ENCODE measurements at regions not wholly inside any gene's neighbourhood (a gene's known extent, or its start where the extent isn't known, plus 50 kb on each side); places are given as distances from the start of the nearest gene placed in this dataset.
"Not testable (repeated sequence)": the region's sequence is repeated elsewhere in the genome, so short reads cannot be mapped to it uniquely, and the experiment has no call there.

DNA sequence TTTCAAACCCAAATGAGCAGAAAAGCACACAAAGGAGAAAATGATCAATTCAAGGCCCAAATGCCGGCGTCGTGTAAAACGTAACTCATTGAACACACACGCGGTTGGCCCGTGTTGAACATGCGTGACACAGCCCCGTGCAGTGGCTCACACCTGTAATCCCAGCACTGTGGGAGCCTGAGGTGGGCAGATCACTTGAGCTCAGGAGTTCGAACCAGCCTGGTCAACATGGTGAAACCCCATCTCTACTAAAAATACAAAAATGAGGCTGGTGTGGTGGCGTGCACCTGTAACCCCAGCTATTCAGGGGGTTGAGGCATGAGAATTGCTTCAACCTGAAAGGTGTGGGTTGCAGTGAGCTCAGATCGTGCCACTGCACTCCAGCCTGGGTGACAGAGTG is 156.7 kb upstream of the KLF6 start:
- DNase-seq = no peak

DNA sequence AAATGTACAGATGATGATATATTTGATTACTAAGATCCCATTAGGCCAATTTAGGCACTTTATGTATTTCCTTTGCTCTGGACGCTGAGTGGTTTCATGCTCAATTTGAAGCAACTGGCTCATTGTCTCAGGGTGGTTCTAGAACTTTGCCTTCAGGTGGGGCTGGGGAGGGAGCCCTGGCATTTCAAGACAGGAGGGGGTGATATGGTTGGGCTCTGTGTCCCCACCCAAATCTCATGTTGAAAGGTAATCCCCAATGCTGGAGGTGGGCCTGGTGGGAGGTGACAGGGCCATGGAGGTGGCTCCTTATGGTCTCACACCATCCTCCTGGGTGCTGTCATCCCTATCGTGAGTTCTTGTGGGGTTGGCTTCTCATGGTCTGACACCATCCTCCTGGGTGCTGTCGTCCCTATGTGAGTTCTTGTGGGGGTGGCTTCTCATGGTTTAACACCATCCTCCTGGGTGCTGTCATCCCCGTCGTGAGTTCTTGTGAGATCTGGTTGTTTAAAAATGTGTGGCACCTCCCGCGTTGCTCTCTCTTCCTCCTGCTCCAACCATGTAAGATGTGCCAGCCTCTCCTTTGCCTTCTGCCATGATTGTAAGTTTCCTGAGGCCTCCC is 151.5 kb upstream of the KLF6 start:
- no peak for DNase-seq

DNA sequence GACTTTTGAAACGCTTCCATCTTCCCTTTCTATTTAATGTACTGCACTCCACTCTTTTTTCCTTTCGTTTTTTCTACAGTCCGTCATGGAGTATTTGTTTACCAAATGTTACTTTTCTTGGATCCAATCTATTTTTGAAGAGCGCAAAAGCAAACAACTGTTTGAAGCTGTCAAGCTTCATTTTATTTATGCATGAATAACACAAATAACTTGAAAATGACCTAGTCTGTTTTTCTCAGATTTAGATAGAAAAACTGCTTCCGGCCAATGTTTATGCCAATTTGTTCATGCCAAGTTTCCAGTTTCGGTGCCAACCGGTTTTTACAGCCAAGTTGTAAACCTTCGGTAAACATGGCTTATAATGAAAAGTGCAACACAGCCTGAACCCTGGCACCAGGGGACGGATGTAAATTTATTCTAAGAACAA is 150.9 kb upstream of the KLF6 start:
- DNase-seq = peak; percentile 81

DNA sequence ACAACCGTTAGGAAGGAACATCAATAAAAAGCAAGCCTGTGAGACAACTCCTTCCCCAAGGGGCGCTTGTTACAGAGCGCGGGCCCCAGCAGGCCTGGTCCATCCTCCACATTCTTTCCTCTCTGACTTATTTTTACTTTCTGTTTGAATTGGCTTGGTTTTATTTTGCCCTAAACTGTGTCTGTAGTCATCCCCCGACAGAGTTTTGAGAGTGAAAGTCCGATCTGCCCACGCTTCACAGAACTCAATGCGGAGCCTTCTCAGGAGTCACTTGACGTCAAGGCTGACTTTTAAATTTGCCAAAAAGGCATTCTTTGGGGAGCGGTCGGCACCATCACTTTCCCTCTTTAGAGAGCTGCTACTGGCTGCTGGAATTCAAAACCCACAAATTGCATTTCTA is 150.1 kb upstream of the KLF6 start:
- no peak for DNase-seq

DNA sequence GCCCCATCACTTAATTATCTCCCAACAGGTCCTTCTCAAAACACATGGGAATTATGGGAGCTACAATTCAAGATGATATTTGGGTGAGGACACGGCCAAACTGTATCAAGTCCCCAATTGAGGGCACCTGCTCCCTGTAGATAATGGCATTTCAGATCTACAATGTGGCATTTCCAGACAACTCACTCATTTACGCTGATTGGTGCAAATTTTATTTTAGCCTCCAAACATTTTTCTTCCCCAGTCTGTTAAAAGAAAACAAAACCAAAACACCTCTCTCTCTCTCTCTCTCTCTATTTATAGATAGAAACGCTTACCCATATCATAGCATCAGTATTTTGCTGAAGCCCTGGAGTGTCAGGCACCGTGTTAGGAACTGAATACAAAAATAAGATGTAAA is 148.7 kb upstream of the KLF6 start:
- DNase-seq = no peak

DNA sequence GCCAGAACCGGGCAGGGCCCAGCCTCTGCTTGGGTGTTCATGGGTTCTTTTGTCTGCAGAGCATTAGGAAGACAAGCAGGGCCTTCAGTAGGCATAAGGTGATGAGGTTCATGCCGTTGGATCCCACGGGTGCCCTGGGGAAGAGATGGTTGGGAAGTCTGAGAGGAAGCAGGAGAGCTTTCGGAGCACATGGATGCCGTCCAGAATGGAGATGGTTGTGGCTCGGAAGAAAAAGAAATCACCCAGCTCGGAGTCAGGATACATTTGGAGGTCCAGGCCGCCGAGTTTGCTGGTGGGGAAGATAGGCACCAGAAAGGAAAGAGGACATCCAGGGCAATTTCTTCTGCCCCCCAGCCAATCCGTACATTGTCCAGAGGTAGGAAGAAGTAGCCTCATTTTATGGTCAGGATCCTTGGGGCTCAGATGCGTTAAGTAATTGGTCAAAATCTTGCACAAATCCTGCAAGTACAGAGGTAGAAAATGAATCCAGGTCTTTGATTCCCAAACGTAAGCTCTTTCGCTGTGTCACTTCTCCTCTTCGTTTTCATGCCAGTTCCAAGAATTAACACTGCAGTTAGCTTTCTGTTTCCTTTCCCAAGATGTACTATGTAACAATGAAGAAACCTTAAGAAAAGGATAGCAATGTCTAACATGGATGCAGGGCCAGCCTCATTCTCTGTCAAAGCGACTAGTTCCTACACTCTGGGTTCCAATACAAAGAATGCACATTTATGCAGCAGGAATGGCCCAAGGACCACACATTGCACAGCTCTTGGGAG is 147.8 kb upstream of the KLF6 start:
- no peak for DNase-seq

DNA sequence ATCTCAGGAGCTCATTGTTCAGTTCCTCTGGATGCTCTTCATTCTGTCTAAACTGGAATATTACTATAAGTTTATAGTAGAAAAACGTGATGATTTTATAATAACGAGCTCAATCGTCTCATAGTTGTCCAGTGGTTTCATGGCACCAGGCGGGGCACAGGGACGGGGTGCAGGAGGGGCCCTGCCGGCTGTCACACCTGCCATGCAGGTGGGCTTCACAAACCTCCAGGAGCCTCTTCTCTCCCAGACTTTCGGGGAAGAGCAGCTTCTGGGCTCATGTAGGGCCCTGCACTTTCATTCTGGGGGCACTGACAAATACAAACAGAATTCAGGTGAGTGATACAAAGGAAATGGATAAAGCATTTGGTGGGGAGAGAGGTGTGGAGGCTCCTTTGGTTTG is 146.9 kb upstream of the KLF6 start:
- no peak for DNase-seq

DNA sequence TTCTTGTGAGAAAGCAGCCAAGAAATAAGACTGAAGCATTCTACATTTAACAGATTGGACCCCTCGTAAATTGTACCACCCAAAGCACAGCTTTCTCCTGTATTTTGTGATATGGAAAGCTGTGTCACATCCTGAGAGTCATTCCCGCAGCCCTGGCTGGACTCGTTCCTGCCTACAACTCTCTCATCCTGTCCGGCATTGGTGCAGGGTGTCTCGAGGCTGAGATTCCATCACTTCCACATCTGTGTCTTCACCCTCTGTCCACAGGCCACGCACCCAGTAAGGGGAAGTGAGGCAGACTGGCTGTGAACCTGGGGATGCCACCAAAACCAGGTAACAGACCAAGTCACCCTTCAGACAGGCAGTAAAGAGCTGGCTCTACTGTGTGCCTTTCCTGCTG is 146.2 kb upstream of the KLF6 start:
- no peak for DNase-seq

DNA sequence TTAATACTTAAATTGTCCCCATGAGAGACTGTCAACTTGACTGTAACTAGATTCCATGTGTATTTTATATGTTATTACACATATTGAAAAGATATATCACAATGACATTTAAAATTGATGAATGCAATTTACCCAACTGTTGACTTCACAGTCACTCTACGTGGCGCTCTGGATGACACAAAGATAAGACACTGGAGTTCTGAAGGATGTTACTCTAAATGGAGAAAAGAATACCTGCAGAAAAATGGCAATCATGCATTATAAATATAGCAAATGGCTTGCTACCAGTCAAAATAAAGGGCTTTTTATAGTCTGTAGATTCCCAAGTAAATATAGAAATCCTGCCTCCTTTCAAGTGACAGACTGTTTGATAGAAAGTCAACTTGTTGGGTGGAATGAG is 143.6 kb upstream of the KLF6 start:
- no peak for DNase-seq

DNA sequence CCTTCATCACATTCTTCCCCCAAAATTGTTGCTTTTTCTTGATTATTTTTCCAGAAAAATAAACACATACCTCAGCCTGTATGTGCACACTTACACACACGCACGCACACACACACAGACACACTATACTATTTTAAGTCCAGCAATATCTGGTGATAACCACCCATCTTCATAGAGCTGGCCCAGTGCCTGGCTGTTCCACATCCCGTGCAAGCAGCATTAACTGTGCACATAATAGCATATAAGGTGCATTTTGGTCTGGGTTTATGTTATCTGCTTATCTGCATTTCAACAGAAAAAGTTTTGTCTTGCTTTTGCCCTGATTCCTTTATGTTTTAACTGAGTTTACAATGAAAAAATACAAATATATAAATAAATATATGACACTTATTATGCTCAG is 143.1 kb upstream of the KLF6 start:
- no peak for DNase-seq

DNA sequence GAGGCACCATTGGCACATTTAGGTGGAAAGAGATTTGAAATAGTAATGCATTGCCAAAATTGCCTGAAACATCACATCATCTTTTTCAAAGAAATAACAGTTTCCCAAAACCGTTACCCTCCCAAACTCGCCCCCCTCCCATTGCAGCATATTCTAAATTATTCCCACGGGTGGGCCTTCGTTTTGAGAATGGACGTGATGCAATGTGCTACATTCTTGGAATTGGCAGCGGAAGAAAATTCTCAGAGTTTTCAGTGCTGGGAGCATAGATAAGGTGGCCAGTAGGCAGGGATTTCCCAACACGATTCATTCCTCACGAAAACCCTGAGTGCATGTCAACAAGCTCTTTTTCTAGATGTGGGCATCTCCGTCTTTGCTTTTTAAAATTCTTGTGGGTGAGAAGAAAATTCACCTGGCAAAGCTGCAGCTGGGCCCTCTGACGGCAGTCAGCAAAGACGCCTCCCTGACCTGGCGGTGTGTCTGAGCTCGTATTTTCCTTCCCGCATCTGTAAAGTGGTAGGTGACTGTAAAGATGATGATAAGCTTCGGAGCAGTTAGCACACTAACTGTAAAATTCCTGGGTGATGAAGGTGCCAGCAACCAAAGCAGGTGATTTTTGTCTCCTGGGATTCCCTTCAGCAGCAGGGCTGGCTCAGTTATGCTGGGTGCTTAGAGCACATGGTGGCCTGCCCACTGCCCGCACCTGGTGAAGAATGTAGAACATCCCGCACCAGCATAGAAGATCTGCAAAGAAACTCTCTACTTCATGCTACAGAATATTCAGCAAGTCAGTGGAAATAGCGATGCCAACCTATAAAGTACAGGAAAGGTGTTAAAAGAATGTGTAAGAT is 141.9 kb upstream of the KLF6 start:
- no peak for DNase-seq

DNA sequence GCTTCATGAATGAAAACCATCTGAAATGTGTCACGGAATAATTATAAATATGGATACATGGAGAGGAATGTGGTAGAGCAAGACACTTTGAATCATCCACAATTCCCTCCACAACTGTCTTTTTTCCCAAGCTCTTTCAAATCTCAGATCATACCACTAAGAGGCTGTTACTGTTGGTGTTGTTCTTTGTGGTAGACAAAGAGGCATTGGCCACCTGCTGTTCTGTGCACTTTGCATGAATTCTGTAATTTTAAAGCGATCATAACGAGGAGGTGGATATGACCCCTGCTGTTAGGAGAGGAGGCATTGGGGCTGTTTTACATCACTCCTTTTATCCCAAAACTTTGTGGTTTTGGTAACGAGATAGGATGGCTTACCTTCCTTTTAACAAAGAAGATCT is 141.2 kb upstream of the KLF6 start:
- DNase-seq = no peak

DNA sequence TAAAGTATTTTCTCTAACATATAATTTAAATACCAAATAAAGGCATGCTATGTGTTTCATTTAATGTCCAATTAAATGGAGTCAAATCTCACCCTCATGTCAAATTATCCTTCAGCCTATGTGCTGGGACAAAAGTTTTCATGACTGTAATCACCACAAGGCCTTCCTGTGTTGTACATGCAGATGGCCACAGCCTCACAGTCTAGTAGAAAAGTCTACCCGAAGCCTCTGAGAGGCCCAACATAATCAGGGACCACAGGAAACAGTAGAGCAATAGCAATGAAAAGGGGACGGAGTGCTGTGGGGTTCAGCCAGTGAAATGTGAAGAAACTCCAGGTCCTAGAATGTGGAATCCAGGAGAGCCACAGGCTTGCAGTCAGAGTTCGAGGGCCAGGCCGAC is 140.2 kb upstream of the KLF6 start:
- no peak for DNase-seq

DNA sequence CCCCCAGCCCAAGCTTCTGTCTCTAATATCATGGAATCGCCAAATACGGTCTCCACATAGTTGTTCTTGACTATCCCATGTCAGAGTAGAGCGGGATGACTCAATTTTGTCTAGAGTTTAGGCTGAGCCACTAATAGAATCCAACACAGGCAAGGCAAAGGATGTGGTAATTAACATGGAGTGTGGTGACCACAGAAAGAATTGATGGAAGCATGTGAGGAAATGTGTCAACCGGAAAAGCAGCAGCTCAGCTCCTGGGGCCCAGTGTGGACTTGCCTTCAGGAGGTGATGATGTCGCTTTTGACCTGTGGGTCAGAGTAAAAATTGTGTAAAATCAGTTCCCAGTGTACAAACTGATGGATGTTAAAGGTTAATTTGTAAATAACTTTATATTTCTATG is 139.3 kb upstream of the KLF6 start:
- no peak for DNase-seq

DNA sequence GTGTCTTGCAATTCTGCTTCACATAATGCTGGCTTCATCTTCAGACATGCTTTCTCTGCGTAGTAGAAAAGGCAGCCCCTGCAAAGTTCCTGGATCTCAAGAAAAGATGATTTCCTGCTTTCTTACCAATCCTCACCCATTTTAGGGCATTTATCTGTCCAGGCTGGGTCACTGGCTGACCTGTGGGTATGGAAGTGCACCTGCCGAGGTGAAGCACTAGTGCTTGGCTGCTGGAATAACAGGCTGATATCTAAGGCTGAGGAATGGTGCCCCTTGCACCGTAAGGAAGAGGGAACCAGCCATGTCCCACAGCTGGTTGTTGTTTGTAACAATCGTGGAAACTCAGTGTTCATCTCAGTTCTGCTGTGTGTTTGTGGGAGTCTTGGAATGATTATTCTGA is 138.0 kb upstream of the KLF6 start:
- DNase-seq = no peak

DNA sequence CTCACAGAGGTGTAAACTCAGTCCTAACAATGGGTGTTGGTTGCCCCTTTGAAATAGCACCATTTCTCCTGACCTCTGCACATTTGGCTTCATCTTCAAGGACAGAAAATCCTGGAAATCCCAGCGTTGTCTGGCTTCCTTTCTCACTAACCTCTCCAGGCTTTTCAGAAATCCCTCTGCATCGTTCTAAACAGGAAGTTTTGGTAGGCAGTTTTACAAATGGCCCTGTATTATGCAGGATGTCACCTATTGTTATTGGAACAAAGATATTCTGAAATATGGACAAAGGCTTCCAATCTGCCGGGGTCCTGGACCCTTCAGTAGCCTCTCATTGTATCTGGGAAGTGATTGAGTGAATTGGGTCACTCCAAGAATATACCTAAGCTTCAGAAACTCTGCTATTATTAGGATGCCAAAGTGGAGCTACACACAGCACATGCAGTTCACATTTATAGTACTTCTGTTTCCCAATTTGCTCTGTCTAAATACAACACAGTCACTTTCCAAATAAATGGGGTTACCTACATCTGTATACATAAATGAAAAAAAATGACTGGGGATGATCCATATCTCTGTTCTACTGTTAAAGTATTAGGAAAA is 134.8 kb upstream of the KLF6 start:
- no peak for DNase-seq

DNA sequence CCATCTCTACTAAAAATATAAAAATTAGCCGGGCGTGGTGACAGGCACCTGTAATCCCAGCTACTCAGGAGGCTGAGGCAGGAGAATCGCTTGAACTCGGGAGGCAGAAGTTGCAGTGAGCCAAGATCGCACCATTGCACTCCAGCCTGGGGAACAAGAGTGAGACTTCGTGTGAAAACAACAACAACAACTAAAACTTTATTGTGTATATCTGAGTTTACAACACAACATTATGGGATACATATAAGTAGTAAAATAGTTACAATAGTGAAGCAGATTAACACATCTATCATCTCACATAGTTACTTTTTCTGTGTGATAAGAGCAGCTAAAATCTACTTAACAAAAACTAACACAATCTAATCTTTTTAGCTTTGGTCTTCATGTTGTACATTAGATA is 132.4 kb upstream of the KLF6 start:
- not testable (repeated sequence) for DNase-seq

DNA sequence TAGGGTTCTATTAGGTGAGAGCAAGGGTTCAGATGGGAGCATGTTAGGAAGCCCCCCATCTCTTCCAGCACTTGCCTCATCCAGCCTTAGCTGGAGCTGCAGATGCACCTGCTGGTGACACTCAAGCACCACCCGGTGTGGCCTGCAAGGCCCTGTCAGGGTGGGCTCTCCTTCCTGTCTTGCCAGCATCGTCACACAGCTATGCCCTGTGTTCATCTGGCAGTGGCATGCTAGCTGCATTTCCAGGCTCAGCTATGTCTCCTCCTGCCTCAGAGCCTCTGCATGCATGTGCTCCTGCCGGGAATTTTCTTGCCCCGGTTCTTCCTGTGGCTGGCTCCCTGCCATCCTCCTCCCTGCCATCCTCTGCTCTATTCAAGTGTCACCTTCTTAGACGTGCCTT is 129.7 kb upstream of the KLF6 start:
- no peak for DNase-seq

DNA sequence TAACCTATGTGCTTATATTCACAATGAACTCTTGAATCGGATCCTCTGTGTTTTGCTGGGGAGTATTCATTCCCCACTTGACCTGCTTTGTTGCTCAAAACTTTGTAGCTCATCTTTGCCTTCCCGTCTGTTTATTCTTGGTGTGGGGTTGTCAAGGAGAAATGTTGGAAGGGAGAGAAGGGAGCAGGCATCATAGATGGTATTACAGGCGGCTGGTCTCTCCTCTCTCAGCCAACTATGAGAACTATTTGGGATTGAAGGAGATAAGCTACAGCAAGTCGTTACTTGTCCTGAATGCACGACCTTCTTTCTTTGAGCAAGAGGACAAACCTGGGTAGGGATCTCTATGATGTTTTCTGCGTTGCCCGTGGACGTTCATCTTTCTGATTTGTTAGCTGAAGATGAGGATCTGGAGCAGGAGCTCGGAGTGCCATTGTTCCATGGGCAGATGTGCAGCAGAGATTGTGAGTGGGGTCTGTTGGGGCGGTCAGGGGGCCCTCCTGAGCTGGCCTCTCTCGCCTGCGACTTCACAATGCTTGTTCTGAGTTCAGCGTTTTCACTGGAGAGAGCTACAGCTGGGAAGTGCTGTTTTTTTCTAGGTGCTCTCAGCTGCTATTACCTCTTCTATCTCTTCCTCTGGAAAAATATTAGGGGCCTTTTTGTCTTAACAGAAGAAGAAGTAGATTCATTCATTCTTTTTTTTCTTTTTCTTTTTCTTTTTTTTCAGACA is 126.9 kb upstream of the KLF6 start:
- DNase-seq = no peak

DNA sequence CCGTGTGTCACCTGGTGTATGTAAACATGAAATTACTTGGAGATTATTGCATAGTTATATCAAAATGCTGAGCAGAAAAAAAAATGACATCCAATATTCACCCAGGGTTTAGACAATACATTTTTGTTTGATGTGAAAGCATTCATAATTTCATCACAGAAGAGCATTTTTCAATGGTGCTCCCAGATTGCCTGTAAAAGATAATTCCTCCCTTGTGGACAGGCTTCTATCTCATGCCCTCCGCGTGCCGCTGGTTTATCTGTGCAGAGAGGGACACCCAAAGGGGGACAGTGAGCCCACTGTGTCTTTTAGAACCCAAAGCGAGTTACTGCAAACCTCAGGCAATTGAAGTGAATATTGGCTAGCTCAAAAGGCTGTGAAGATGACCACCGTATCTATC is 126.2 kb upstream of the KLF6 start:
- DNase-seq = no peak

DNA sequence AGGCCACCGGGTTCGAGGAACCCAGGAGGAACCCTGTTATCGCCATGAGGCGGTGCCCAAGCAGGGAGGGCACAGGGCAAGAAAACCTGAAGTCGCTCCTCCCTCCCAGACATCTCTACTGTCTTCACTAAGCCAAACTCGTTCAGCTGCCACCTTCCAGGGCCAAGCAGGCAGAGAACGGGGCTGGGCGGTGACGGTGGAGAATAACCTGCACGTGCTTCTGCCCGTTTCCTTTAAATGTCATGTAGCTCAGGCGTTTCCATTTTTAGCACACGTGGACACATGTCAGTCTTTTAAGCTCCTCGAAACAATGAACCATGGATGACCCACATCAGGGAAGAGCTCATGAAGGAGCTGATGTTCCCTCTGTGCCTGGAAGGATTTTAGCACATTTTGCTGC is 124.3 kb upstream of the KLF6 start:
- no peak for DNase-seq

DNA sequence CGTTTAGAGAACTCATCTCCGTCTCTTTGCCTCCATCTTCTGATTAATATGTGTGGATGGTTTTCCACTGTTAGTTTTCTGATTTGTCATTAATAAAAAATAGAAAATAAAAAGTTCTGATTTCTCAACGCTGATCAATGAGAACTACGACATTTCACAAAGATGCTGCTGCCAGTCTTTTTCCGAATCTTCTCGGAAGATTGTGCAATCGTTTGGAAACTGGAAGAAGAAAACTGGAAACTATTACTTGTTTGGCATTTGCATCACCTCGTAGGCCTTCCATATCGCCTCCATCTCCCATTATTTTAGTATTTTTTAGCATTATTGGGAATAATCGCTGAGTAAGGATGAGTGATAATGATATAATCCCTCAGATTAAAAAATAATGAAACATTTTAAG is 123.2 kb upstream of the KLF6 start:
- DNase-seq = no peak

DNA sequence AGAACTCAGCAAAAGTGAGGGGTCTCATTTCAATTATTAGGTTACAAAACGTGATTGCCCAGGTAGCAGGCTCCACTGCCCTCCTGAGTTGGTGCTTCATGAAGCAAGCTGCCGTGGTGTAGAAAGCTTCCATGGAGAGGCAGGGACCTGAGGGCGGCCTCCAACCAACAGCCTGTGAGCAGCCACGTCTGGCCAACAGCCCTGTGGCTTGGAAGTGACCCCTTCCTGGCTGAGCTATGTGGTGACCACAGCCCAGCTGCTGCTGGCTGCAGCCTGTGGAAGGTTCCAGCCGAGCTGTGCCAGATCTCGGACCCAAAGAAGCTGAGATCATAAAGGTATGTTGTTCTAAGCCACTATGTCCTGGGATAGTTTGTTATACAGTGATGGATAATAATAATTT is 122.5 kb upstream of the KLF6 start:
- DNase-seq = no peak

Measured in NCI-H1092 treated with DMSO at 0.1 percent for 48 hours (cell line).